Gastroesophageal sphincter (tissue), 4 donors: ENCODE measurements at regions not wholly inside any gene's neighbourhood (a gene's known extent, or its start where the extent isn't known, plus 50 kb on each side); places are given as distances from the start of the nearest gene placed in this dataset.

Source experiments
- ATAC-seq: fragments of 150-250 bp; one replicate; pipeline ENCODE4 v1.9.1; 2016; ENCODE audit warnings: mild to moderate bottlenecking, moderate library complexity
- H3K27ac ChIP-seq, 4 donors: fragments of 200-600 bp; sonication (generic) in 3 of 4; 1 replicate in 3 of 4; 2 replicates in 1 of 4; pipeline ENCODE4 v1.5.1; 2016 to 2019
- H3K27me3 ChIP-seq: fragments of 200-600 bp; sonication (generic); one replicate; pipeline ENCODE4 v1.5.1; 2019
- H3K36me3 ChIP-seq, 2 donors: fragments of 200-600 bp; sonication (generic); one replicate each; pipeline ENCODE4 v1.5.1; 2019; ENCODE audit warnings: control low read depth in 1 of 2
- H3K4me1 ChIP-seq, 3 donors: fragments of 200-600 bp; sonication (generic); 1 replicate in 2 of 3; 2 replicates in 1 of 3; pipeline ENCODE4 v1.5.1; 2016 to 2019; ENCODE audit warnings: control low read depth in 2 of 3
- H3K4me3 ChIP-seq, 2 donors: fragments of 200-600 bp; sonication (generic); one replicate each; pipeline ENCODE4 v1.5.1; 2019; ENCODE audit warnings: mild to moderate bottlenecking in 1 of 2, moderate library complexity in 1 of 2
- H3K9me3 ChIP-seq, 3 donors: fragments of 200-600 bp; sonication (generic); one replicate each; pipeline ENCODE4 v1.5.1; 2017 to 2019; ENCODE audit warnings: control low read depth in 2 of 3
- CTCF ChIP-seq, 4 experiments: fragments of 200-600 bp in 2 of 4; fragments of 450-650 bp in 2 of 4; sonication (generic) in 1 of 4; IDR thresholded peaks; one replicate each; pipeline ENCODE4 v1.5.1; 2017 to 2019; ENCODE audit warnings: antibody characterized with exemption in 4 of 4, mild to moderate bottlenecking in 2 of 4, moderate library complexity in 2 of 4
- EP300 ChIP-seq: sonication (generic); formaldehyde crosslinking; IDR thresholded peaks from one replicate; pipeline ENCODE4 v1.6.1; 2017; ENCODE audit warnings: antibody characterized with exemption, mild to moderate bottlenecking
- POLR2A ChIP-seq, 2 donors: fragments of 450-650 bp; IDR thresholded peaks; one replicate each; pipeline ENCODE4 v1.6.1; 2017; ENCODE audit warnings: antibody characterized with exemption in 2 of 2, mild to moderate bottlenecking in 2 of 2, moderate library complexity in 1 of 2
- POLR2AphosphoS5 ChIP-seq: sonication (generic); formaldehyde crosslinking; IDR thresholded peaks from one replicate; pipeline ENCODE4 v1.6.1; 2017; ENCODE audit warnings: antibody characterized with exemption
- WGBS, 2 donors: methylation state at CpG; one replicate each; pipeline ENCODE4 v1.1.5; 2018; ENCODE audit warnings: low coverage in 1 of 2; 5-methylcytosine and 5-hydroxymethylcytosine counted together

- Histone ChIP-seq H3K4me3 (no peak overlapping the region), H3K27me3 (no peaks in the 10 kb centered on the region), H3K27ac (no peak overlapping the region), H3K36me3 (no peaks in the 10 kb centered on the region), H3K4me1 (no peaks in the 10 kb centered on the region), H3K9me3 (peaks cover 0 to 30% (median 0%) of the 10 kb centered on the region in 3 donors)
- TF ChIP-seq EP300 (no peak), POLR2AphosphoS5 (no peak), POLR2A (IDR thresholded peaks at IDR 0.05) (no peak), CTCF (IDR thresholded peaks at IDR 0.05) (no peak)
- no peak for ATAC-seq
- 82 to 85% methylated on average over 3 of the region's 3 CpGs for WGBS, 2 donors
Measured at GRCh38 chr6:106901062-106901461, 73.5 kb downstream of the CD24 start.

GRCh38 chr6:106899697-106900096 lies 74.8 kb downstream of the CD24 start:
- Histone ChIP-seq H3K4me3 (no peak overlapping the region), H3K27me3 (no peaks in the 10 kb centered on the region), H3K9me3 (peaks cover 0 to 30% (median 0%) of the 10 kb centered on the region in 3 donors), H3K4me1 (no peaks in the 10 kb centered on the region), H3K27ac (no peak overlapping the region), H3K36me3 (no peaks in the 10 kb centered on the region)
- ATAC-seq, result no peak
- TF ChIP-seq EP300, result no peak
- TF ChIP-seq POLR2AphosphoS5, result no peak
- TF ChIP-seq CTCF (IDR thresholded peaks at IDR 0.05), result no peak
- TF ChIP-seq POLR2A (IDR thresholded peaks at IDR 0.05), result no peak
- 71 to 81% methylated on average over 3 to 4 of the region's 4 CpGs for WGBS, 2 donors

- TF ChIP-seq POLR2AphosphoS5, result no peak
- TF ChIP-seq EP300, result no peak
- no peak for TF ChIP-seq POLR2A (IDR thresholded peaks at IDR 0.05)
- no peak for TF ChIP-seq CTCF (IDR thresholded peaks at IDR 0.05)
- H3K4me1 ChIP-seq, result no peaks in the 10 kb centered on the region
- H3K4me3 ChIP-seq, result no peak overlapping the region
- ATAC-seq, result no peak
- 47 to 61% methylated on average over 4 to 5 of the region's 5 CpGs for WGBS, 2 donors
- peaks cover 0 to 28% (median 0%) of the 10 kb centered on the region in 3 donors for H3K9me3 ChIP-seq
- no peaks in the 10 kb centered on the region for H3K36me3 ChIP-seq
- no peak overlapping the region for H3K27ac ChIP-seq
- H3K27me3 ChIP-seq, result no peaks in the 10 kb centered on the region
Measured at GRCh38 chr6:106897580-106897979, 76.9 kb downstream of the CD24 start.

- WGBS, 2 donors, result 49% methylated on average over 3 of the region's 5 CpGs; no CpG with 5 or more reads in 1 of the 2 donors
- H3K36me3 ChIP-seq, result no peaks in the 10 kb centered on the region
- no peak overlapping the region for H3K27ac ChIP-seq
- no peak for ATAC-seq
- no peak overlapping the region for H3K4me3 ChIP-seq
- no peaks in the 10 kb centered on the region for H3K4me1 ChIP-seq
- H3K27me3 ChIP-seq, result peaks cover 5% of the 10 kb centered on the region
- TF ChIP-seq EP300 (no peak), POLR2AphosphoS5 (no peak), POLR2A (IDR thresholded peaks at IDR 0.05) (no peak), CTCF (IDR thresholded peaks at IDR 0.05) (no peak)
- H3K9me3 ChIP-seq, result peaks cover 0 to 9% (median 0%) of the 10 kb centered on the region in 3 donors
Measured at GRCh38 chr6:106895703-106896040, 78.9 kb downstream of the CD24 start.

- Histone ChIP-seq H3K36me3 (no peaks in the 10 kb centered on the region), H3K4me3 (no peak overlapping the region), H3K9me3 (peaks cover 0 to 6% (median 0%) of the 10 kb centered on the region in 3 donors), H3K27me3 (peaks cover 5% of the 10 kb centered on the region), H3K27ac (no peak overlapping the region), H3K4me1 (no peaks in the 10 kb centered on the region)
- no peak for ATAC-seq
- whole genome bisulfite sequencing, 2 donors, result 74 to 77% methylated on average over 4 to 6 of the region's 6 CpGs
- no peak for TF ChIP-seq CTCF (IDR thresholded peaks at IDR 0.05)
- no peak for TF ChIP-seq EP300
- no peak for TF ChIP-seq POLR2AphosphoS5
- no peak for TF ChIP-seq POLR2A (IDR thresholded peaks at IDR 0.05)
Measured at GRCh38 chr6:106894978-106895702, 79.4 kb downstream of the CD24 start.
